Kidney epithelial cell (primary cell): ENCODE measurements at regions not wholly inside any gene's neighbourhood (a gene's known extent, or its start where the extent isn't known, plus 50 kb on each side); places are given as distances from the start of the nearest gene placed in this dataset.
"Not testable (repeated sequence)": the region's sequence is repeated elsewhere in the genome, so short reads cannot be mapped to it uniquely, and the experiment has no call there.

ENCODE experiments used
- DNase-seq: peaks from one replicate; pipeline ENCODE4 v3.0.0-alpha.2; 2010; ENCODE audit warnings: low read depth
- H3K27me3 ChIP-seq: 2 replicates; pipeline ENCODE4 v1.6.0; 2011; ENCODE audit warnings: low read length; ENCODE audit not compliant: control insufficient read depth, insufficient read depth
- H3K36me3 ChIP-seq: 2 replicates; pipeline ENCODE4 v1.5.1; 2011; ENCODE audit warnings: low read length; ENCODE audit not compliant: control insufficient read depth, insufficient read depth
- H3K4me3 ChIP-seq: 2 replicates; pipeline ENCODE4 v1.5.1; 2011; ENCODE audit warnings: low read depth, mild to moderate bottlenecking, control low read depth, low read length
- TF ChIP-seq, protein P1 (sequence below): IDR thresholded peaks from 2 replicates; pipeline ENCODE4 v1.5.1; 2011; ENCODE audit warnings: mild to moderate bottlenecking, moderate library complexity, low read length, control low read depth, inconsistent platforms; ENCODE audit not compliant: insufficient read depth, poor library complexity, severe bottlenecking

GRCh38 chr21:22364163-22364562 lies 1366.0 kb downstream of the NCAM2 start:
- Histone ChIP-seq H3K4me3 (no peak overlapping the region), H3K36me3 (no peaks in the 10 kb centered on the region), H3K27me3 (no peaks in the 10 kb centered on the region)
- no peak for DNase-seq
- TF ChIP-seq, protein P1, sequence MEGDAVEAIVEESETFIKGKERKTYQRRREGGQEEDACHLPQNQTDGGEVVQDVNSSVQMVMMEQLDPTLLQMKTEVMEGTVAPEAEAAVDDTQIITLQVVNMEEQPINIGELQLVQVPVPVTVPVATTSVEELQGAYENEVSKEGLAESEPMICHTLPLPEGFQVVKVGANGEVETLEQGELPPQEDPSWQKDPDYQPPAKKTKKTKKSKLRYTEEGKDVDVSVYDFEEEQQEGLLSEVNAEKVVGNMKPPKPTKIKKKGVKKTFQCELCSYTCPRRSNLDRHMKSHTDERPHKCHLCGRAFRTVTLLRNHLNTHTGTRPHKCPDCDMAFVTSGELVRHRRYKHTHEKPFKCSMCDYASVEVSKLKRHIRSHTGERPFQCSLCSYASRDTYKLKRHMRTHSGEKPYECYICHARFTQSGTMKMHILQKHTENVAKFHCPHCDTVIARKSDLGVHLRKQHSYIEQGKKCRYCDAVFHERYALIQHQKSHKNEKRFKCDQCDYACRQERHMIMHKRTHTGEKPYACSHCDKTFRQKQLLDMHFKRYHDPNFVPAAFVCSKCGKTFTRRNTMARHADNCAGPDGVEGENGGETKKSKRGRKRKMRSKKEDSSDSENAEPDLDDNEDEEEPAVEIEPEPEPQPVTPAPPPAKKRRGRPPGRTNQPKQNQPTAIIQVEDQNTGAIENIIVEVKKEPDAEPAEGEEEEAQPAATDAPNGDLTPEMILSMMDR, result no peak

DNA sequence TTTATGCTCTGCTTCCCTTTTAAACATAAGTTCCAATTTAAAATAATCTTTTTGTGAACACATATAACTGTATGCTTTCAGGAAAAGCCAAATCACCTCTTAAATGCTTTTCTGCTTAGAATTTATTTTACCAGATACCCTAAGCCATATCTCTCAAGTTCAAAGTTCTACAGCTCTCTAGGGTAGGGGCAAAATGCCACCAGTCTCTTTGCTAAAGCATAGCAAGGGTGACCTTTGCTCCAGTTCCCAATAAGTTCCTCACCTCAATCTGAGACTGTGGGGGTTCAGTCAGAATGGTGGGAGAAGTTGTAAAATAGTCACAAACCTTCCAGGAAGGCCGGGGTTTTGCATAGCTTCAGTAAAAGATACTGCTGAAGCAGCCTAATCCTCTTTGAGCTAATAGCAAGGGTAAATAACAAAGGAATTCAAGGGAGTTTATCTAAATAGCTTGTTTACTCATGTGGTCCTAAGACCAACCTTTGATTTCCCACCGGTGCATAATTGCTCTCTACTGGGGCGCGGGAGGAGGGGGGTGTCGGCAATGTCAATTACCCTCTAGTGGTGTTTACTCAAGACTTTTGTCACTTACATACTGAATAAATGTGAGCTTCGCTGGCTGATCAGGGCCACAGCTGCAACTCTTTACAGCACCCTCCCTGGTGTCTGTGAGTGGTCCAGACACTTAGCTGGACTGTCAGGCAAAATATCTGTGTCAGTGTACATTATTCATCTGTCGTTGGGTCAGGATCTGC lies 1376.2 kb downstream of the NCAM2 start:
- Histone ChIP-seq H3K27me3 (no peaks in the 10 kb centered on the region), H3K4me3 (no peak overlapping the region), H3K36me3 (no peaks in the 10 kb centered on the region)
- no peak for DNase-seq
- TF ChIP-seq, protein P1, result no peak

DNA sequence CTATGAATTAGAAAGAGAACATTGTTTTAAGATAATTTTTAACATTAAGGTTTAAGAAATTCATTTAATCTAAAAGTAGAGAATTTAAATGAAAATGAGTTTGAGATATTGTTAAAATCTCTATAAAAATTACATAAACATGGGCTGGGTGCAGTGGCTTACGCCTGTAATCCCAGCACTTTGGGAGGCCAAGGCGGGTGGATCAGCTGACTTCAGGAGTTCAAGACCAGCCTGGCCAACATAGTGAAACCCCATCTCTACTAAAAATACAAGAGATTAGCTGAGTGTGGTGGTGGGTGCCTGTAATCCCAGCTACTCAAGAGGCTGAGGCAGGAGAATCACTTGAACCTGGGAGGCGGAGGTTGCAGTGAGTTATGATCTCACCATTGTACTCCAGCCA lies 1379.6 kb downstream of the NCAM2 start:
- H3K36me3 ChIP-seq, H3K27me3 ChIP-seq, DNase-seq, H3K4me3 ChIP-seq: not testable (repeated sequence)

GRCh38 chr21:22393324-22393723 lies 1395.1 kb downstream of the NCAM2 start:
- TF ChIP-seq, protein P1, result no peak
- no peak for DNase-seq
- H3K36me3 ChIP-seq, result no peaks in the 10 kb centered on the region
- H3K4me3 ChIP-seq, result no peak overlapping the region
- no peaks in the 10 kb centered on the region for H3K27me3 ChIP-seq

- Histone ChIP-seq H3K27me3 (no peaks in the 10 kb centered on the region), H3K4me3 (no peak overlapping the region), H3K36me3 (no peaks in the 10 kb centered on the region)
- TF ChIP-seq, protein P1, result no peak
- no peak for DNase-seq
These were observed 1397.8 kb downstream of the NCAM2 start for GRCh38 chr21:22395965-22396364.

DNA sequence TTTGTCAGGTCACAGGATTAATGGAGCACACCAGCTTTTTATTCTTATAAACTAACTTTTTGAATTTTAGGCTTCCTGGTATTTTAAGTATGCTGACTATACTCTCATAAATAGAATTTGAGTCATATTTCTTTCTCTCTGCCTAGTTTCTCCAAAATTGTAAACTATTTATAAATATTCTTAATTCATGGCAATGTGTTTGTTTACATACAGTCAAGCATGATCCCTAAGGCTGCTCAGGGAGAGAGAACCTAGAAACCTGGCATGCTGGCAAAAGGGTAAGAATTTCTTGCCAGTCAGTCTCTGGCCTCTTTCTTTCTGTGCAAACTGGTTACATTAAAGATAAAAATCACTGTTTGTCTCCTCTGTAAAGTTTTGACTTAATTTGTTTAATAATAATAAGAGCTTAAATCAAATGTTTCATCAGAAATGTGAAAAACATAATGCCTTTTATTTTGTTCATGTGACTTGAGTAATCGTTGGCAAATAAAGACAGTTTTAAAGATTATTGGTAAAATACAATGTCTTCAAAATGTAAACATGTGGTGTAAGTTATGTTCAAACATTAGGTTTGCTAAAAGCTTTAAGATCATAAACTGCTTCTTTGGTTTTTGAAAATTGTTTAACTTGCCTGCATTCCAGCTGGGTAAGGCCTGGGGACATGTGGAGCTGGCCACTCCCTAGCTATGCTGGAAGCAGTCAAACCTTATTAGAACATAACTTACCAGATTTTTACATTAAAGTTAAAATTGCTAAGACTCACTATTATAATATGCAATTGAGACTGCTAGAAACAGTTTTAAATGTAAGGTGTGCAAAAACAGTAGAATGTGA lies 1401.7 kb downstream of the NCAM2 start:
- H3K27me3 ChIP-seq, result no peaks in the 10 kb centered on the region
- DNase-seq, result no peak
- TF ChIP-seq, protein P1, result no peak
- H3K36me3 ChIP-seq, result no peaks in the 10 kb centered on the region
- no peak overlapping the region for H3K4me3 ChIP-seq
